Heart right ventricle (tissue), 16 donors: ENCODE measurements at regions not wholly inside any gene's neighbourhood (a gene's known extent, or its start where the extent isn't known, plus 50 kb on each side); places are given as distances from the start of the nearest gene placed in this dataset.

Source experiments
- ATAC-seq, 8 donors: fragments of 200-7000 bp; cut with Tn5 transposase; one replicate each; pipeline ENCODE4 v1.9.1; 2020; ENCODE audit warnings: mild to moderate bottlenecking in 8 of 8, moderate library complexity in 8 of 8, moderate number of reproducible peaks in 1 of 8
- DNase-seq, 2 donors: peaks; one replicate each; pipeline ENCODE4 v3.0.0-alpha.2; 2020
- H3K27ac ChIP-seq, 10 donors: fragments of 200-600 bp; sonication (generic) in 2 of 10; one replicate each; pipeline versions ENCODE4 v1.5.0 to v1.8.0; 2020 to 2022; ENCODE audit warnings: mild to moderate bottlenecking in 3 of 10
- H3K27me3 ChIP-seq, 7 donors: fragments of 200-600 bp; one replicate each; pipeline ENCODE4 v1.8.0; 2021 to 2022; ENCODE audit warnings: mild to moderate bottlenecking in 2 of 7
- H3K36me3 ChIP-seq, 9 donors: fragments of 200-600 bp; sonication (generic) in 1 of 9; one replicate each; pipeline versions ENCODE4 v1.5.0 to v1.8.0; 2020 to 2022; ENCODE audit warnings: mild to moderate bottlenecking in 2 of 9
- H3K4me1 ChIP-seq, 9 donors: fragments of 200-600 bp; sonication (generic) in 1 of 9; one replicate each; pipeline versions ENCODE4 v1.5.0 to v1.8.0; 2020 to 2022; ENCODE audit warnings: mild to moderate bottlenecking in 4 of 9
- H3K4me3 ChIP-seq, 10 donors: fragments of 200-600 bp; sonication (generic) in 2 of 10; one replicate each; pipeline versions ENCODE4 v1.5.0 to v1.8.0; 2020 to 2022; ENCODE audit warnings: mild to moderate bottlenecking in 7 of 10, moderate library complexity in 2 of 10
- H3K9me3 ChIP-seq, 11 donors: fragments of 200-600 bp in 10 of 11; sonication (generic) in 2 of 11; one replicate each; pipeline versions ENCODE4 v1.5.0 to v1.8.0; 2013 to 2022; ENCODE audit warnings: mild to moderate bottlenecking in 2 of 11, control low read depth in 1 of 11, moderate library complexity in 1 of 11
- CTCF ChIP-seq, 9 donors: fragments of 200-600 bp; sonication (generic) in 2 of 9; IDR thresholded peaks; one replicate each; pipeline versions ENCODE4 v1.5.0 to v1.8.0; 2021 to 2022; ENCODE audit warnings: antibody characterized with exemption in 9 of 9, mild to moderate bottlenecking in 5 of 9, moderate library complexity in 1 of 9
- WGBS, 2 donors: extraction: QIAGEN DNeasy Blood & Tissue Kit; methylation state at CpG; one replicate each; pipeline ENCODE4 v1.1.7; 2013; ENCODE audit warnings: inconsistent platforms in 1 of 2; 5-methylcytosine and 5-hydroxymethylcytosine counted together
- intact Hi-C, 10 donors: fragments of 100-400 bp; cut with DNase I; formaldehyde crosslinking; loops; one replicate each; pipeline versions ENCODE4 v1.11.1 to v1.14.2; 2022
- donor health status: Arrhythmogenic right ventricular cardiomyopathy.
- donor health status: ischemic (EF 13 %, LVEDD 7.1; RV severe dilation, severe dysfunction).
- donor health status: healthy with polysubstance abuse.
- donor health status: DM: no; HTN: yes; CAD: no.
- donor health status: DM: no; HTN: no; CAD: no.
- donor health status: ischemic (EF 25% LVEDD 6.9; RV normal size, moderate dysfunction).
- donor health status: ischemic (EF 25% LVEDD 5.7; RV mildly dilated, moderate dysfunction).
- donor health status: healthy.
- donor health status: DM: yes; HTN: yes; CAD: no.
- donor health status: Ischemic cardiomyopathy.
- donor health status: ischemic (EF 35%, LVEDD 5.7; RV mildly dilated, moderate dysfunction).
- donor health status: nonischemic (EF 11% LVEDD 7.7; RV severe dilation, severe dysfunction).
- donor health status: DM: yes; HTN: yes; CAD: no.
- donor health status: PGD.
- donor health status: ischemic (EF 29% LVEDD 5.4; RV normal size, mild dysfunction).
- donor health status: nonischemic (EF 23%, LVEDD 6.1; RV moderate dilation, normal function).

DNA sequence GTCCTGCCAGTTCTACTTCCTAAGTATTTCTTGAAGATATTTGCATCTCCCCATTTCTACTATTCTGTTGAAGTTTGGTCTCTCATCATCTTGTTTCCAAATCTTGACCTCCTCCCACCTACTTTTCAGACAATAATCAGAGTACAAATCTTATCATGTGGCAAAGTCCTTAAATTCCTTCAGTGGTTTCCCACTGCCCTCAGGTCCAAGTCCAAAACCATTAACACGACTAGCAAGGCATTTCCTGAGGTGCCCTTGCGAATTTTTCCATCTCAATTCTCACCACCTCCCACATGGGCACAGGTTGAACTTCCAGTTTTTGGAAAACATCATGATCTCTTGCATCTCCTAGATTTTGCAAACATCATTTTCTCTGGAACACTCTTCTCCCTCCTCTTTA is 97.2 kb upstream of the CDK1 start:
- intact Hi-C loops: no loop called here
- no peak for TF ChIP-seq CTCF (IDR thresholded peaks at IDR 0.05)
- WGBS, 2 donors: 66 to 68% methylated on average over 2 of the region's 2 CpGs
- peaks cover 0 to 11% (median 0%) of the 10 kb centered on the region in 11 donors for H3K9me3 ChIP-seq
- no peaks in the 10 kb centered on the region for H3K4me1 ChIP-seq
- H3K4me3 ChIP-seq: no peak overlapping the region
- no peak overlapping the region for H3K27ac ChIP-seq
- ATAC-seq (no peak), DNase-seq (no peak)
- H3K36me3 ChIP-seq: no peaks in the 10 kb centered on the region
- H3K27me3 ChIP-seq: no peaks in the 10 kb centered on the region

DNA sequence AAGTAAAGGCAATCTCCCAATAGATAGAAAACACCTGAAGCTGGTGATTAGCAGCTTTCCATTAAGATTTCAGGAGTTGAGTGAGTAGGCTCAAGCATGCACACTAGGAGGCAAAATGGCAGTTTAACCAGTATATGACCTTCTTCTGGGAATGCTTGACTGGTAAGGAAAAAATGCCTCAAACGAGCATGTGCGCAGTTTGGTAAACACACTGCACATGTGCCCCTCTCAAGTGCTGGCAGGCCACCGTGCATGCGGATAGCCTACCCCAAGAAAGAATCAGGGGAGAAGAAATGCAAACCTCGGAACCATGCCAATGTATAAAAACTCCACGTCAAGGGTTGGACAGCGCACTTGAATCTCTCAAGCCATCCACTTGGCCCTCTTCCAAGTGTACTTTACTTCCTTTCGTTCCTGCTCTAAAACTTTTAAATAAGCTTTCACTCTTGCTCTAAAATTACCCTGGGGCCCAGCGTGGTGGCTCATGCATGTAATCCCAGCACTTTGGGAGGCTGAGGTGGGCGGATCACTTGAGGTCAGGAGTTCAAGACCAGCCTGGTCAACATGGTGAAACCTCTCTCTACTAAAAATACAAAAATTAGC is 98.8 kb upstream of the CDK1 start:
- no peaks in the 10 kb centered on the region for H3K27me3 ChIP-seq
- no peak overlapping the region for H3K27ac ChIP-seq
- H3K9me3 ChIP-seq: peaks cover 0 to 11% (median 0%) of the 10 kb centered on the region in 11 donors
- TF ChIP-seq CTCF (IDR thresholded peaks at IDR 0.05): no peak
- intact Hi-C loops: no loop called here
- ATAC-seq: no peak
- no peak overlapping the region for H3K4me3 ChIP-seq
- WGBS, 2 donors: 79 to 82% methylated on average over 10 of the region's 10 CpGs
- H3K4me1 ChIP-seq: no peaks in the 10 kb centered on the region
- no peak for DNase-seq
- no peaks in the 10 kb centered on the region for H3K36me3 ChIP-seq

- Histone ChIP-seq H3K36me3 (no peaks in the 10 kb centered on the region), H3K9me3 (peaks cover 0 to 11% (median 0%) of the 10 kb centered on the region in 11 donors), H3K4me1 (no peaks in the 10 kb centered on the region), H3K27me3 (no peaks in the 10 kb centered on the region), H3K27ac (no peak overlapping the region), H3K4me3 (no peak overlapping the region)
- DNase-seq (no peak), ATAC-seq (no peak)
- intact Hi-C loops: no loop called here
- WGBS, 2 donors: 78 to 79% methylated on average over 4 of the region's 4 CpGs
- no peak for TF ChIP-seq CTCF (IDR thresholded peaks at IDR 0.05)
These were observed 99.3 kb upstream of the CDK1 start for GRCh38 chr10:60678978-60679377.

- Histone ChIP-seq H3K4me3 (no peak overlapping the region), H3K27ac (no peak overlapping the region), H3K4me1 (no peaks in the 10 kb centered on the region), H3K27me3 (no peaks in the 10 kb centered on the region), H3K9me3 (peaks cover 0 to 11% (median 0%) of the 10 kb centered on the region in 11 donors), H3K36me3 (no peaks in the 10 kb centered on the region)
- DNase-seq (no peak), ATAC-seq (no peak)
- intact Hi-C loops: no loop called here
- WGBS, 2 donors: 68 to 69% methylated on average over 4 of the region's 4 CpGs
- no peak for TF ChIP-seq CTCF (IDR thresholded peaks at IDR 0.05)
These were observed 100.6 kb upstream of the CDK1 start for GRCh38 chr10:60677531-60678129.
